GM19238 (cell line): ENCODE measurements at regions not wholly inside any gene's neighbourhood (a gene's known extent, or its start where the extent isn't known, plus 50 kb on each side); places are given as distances from the start of the nearest gene placed in this dataset.

Experiments
- DNase-seq: peaks from one replicate; pipeline ENCODE4 v3.0.0; 2011; ENCODE audit warnings: low spot score; ENCODE audit not compliant: insufficient read length

DNA sequence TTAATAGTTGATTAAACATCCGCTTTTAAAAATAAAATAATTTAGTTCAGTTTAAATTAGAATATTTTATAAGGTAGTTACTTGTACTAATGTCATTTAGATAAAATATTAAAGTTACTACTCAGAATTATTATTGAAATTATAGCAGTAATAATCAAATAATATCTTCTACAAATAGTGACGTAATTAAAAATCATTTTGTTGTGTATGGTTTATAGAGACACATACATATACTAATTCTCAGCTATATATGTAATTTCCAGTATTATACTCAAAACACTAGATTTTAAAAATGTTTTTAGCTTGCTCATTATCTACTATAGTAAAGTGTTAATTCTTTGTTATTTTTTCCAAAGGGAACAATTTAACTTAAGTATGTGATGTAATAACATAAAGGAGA, 435.2 kb upstream of the MANEA start:
- DNase-seq = no peak

DNA sequence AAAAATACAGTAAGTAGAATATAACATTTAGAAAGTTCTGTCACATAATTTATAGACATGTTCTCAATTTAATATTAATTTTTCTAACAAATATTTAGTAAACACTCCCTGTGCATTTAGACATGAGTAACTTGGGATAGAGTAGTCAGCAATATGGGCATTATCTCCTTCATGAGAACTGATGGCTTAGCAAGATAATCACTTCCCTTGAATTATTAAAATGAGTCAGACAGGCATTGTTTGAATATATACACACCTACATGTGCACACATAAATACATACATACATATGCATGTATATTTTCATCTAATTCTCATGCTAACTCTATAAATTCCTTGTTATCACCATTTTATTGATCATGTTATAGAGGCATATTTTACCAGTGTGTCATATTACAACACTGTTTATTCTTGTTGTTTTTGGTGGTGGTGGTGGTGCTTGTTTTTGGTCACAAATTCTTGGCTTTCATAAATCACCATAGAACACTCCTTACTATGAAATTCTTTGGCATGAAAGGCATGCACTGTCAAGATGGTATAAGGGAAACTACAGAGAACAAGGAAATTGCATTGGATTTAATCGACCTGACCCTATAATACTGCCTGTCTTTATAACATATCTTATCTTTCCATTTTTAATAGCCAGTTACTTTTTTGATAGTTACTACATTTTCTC, 434.5 kb upstream of the MANEA start:
- DNase-seq = no peak

DNA sequence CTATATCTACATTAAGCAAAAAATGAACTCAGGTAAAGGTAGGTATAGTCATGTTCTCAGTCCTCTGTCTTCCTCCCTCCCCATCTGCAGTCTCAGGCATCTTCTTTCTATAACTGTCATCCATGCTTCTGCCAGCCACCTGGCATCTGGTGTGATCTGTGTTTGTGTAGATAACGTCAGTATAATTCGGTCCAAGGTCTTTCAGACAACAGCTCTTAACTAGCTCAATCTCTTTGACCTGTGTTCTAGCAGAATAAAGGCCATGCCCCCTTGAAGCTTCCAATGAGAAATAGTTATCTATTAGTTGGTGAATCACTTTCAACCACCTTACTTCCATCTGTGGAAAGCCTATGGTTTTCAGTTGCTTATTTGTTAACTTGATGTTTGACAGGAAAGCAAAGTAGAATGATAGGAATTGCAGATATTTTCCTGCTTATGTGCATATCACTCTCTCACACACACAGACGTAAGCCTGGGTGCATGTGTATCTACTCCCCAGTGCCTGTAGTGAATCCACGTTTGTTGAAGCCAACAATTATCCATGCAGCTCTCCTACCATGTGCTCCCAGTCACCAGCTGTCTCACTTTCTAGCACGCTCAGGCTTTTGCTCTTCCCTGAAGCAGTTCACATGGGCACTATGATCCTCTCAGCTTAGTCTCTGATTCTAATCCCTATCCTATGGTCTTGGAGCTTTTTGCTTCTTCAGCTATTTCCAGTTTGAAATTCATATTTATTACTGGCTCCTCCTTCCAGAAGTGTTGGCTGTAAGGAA, 433.7 kb upstream of the MANEA start:
- no peak for DNase-seq

DNA sequence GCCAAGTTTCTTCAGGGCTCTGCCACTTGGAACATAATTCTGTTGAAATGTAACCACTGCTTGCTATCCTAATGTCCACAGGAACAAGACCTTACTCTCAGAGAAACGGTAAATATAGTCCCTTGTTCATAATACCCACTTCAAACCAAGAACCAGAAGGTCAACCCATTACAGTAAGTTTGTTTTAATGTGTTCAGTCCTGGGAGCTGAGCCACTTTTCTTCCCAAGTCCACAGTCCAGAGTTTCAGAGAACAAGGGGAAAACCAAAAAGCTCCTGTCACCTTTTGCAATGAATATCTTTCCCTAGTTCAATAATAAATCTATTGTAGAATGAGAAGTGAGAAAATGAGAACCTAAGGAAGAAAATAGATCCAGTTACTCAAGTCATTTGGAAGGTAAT, 431.9 kb upstream of the MANEA start:
- no peak for DNase-seq

GRCh38 chr6:95159557-95159956, 417.8 kb upstream of the MANEA start:
- DNase-seq = no peak

DNA sequence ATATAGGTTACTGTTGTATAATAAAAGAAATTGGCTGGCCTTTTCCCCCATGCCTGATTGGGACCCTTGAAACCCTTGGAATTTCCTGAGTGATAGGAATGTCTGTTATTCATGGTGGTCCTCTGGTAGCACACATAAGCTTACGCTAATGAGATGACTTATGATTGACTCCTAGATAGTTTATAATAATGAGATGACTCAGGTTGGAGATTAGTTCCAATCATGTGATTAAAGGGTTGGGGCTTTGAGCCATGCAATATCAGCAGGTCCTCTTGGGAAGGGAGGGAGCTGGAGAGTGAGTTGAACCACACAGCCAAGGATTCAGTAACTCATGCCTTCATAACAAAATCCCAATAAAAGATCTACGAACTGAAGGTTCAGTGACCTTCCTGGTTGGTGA, 407.6 kb upstream of the MANEA start:
- no peak for DNase-seq

- no peak for DNase-seq
Observed at GRCh38 chr6:95175927-95176675, 401.2 kb upstream of the MANEA start.

DNA sequence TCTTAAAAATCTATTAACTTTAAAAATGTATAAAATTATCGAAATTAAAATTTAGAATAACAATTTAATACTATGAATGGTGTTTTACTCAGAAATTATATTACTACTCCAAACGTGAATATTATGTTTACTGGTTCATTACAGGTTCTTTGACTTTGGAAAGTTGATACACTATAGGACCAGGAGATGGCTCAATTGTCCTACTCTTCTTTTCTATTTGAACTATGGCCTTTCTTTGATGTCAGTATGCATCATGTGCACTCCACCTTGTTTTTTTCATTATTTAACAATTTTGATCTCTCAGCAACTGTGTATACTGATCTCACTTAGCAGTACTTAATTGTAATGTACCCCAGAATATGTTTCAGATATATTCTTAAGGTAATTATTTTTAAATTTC, 391.5 kb upstream of the MANEA start:
- DNase-seq = no peak

DNA sequence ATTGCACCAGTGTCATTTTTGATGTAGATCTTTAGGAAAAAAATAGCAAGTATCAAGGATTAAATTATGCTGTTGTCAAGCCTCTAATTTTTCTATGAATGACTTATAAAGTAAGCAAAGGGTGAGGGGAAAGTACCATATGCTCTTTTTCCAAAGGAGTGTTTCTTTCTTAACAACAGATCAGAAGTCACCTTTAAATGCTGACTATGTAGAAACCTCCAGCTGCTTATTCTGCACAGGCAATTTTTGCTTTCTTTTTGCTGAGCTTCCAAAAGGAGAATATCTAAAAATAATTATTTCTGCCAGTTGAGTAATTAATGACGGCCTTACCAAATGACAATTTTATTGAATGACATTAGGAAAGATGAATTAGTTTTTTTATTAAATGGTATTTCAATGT, 390.6 kb upstream of the MANEA start:
- DNase-seq = no peak

DNA sequence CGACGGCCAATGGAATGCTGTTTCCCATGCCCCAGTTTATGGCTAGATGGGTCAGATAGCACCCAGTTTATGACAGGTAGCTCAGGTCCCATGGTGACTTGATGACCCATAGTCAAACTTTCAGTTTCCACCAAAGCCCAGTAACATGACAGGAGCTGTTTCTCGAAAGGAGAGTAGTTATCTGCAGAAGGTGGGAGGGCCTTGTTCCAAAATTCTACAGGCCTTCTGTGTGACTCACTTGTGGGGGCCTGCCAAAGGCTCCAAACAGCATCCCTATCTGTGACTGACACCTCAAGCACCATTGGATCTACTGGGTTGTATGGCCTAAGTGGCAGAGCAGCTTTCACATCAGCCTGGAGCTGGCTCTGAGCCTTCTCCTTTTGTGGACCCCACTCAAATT, 379.7 kb upstream of the MANEA start:
- no peak for DNase-seq

GRCh38 chr6:95203153-95203754, 374.1 kb upstream of the MANEA start:
- peak; percentile 1 for DNase-seq

- DNase-seq = no peak
Observed at GRCh38 chr6:95204178-95204577, 373.2 kb upstream of the MANEA start.

DNA sequence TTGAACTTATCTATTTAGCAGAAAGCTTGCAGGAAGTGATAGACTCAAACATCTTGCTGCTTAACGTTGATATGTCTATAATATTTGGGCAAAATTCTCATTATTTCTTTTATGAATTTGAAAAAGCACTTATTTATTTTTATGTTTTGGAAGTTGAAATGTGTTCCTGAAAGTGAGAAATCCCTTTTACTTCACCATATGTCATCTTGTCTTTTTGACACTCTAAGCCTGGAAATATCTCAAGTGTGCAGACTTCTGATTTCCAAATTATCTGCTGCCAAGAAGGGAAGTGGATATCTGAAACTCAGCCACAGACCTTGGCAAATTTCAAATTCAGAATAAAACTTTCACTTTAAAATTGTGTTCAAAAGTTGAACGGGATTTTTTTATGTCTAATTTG, 368.7 kb upstream of the MANEA start:
- no peak for DNase-seq

DNA sequence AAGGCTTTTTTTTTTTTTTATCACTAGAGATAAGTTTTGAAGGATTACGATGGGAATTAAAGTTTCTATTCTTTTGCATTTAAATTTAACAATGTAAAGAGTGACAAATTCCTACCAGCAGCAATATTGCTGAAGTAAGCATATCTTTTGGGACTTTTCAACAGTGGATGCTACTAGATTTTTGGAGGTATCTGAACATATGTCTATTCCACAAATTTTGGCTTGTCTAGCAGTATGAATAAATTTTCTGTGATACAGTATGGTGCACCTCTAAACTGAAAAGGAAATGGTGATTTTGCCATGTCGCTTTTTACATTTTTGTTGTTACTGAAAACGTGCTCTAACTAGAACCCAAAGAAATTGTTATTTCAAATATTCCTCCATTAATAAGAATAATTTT, 368.3 kb upstream of the MANEA start:
- DNase-seq = no peak

DNA sequence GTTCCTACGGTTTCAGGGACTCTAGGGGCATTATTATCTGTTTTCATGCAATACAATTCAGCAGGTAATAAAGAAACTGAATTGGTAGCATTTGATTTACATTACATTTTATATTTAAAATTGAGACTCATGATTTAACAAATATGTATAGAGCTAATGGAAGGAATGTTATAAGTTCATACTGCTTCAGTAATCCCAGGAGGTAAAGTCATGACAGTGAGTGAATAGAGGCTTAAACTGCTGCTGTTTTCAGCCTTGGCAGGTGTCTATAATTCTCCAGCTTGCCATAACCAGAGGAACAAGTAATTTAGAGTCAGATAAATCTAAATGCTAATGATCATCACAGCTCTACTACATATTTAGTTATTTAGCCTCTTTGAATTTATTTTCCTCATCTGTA, 360.8 kb upstream of the MANEA start:
- no peak for DNase-seq

- DNase-seq = no peak
Observed at GRCh38 chr6:95227351-95227750, 350.0 kb upstream of the MANEA start.

- no peak for DNase-seq
Observed at GRCh38 chr6:95228636-95229035, 348.7 kb upstream of the MANEA start.

DNA sequence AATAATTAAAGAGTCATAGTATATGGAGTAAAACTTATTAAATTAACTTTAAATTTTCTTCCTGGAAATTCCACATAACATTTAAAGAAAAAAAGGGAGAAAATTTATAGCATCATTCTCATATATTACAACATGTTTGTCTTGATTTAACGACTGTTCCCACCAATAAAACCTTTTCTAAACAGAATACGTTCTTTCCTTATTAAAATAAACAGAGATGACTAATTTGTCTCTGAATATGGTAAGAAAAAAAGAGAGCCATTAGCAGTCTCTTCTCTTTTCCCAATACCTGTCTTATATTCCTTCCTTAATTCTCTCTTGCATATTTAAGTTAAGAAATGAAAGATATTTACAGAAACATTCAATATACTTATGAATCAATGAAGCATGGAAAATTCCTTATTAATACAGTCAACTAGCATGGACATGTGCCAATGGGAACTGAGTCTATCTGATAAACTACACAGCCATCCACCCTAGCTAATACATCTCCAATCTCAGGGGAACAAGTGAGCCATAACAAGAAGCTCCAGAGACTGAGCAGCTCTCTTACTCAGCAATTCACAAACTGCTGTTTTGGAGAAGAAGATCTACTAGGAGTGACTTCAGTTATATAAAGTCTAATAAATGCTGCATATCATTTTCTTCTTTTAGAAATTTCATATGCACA, 347.1 kb upstream of the MANEA start:
- no peak for DNase-seq

DNA sequence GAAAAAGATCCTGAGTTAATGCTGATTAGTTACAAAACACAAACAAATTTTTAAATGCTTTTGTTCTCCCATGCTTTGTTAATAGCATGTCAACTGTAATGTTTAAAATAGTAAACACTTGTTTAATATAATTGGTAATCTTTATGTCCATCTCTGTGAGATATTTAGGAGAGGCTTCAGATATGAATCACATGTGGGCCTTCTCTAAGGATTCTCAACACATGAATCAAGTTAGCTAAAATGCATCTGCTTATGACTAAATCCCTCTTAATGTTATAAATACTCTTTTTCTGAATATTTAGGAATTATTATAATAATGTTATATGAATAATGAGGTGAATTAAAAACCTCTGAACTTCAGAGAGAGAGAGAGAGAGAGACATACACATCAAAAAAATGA, 345.9 kb upstream of the MANEA start:
- DNase-seq = no peak

DNA sequence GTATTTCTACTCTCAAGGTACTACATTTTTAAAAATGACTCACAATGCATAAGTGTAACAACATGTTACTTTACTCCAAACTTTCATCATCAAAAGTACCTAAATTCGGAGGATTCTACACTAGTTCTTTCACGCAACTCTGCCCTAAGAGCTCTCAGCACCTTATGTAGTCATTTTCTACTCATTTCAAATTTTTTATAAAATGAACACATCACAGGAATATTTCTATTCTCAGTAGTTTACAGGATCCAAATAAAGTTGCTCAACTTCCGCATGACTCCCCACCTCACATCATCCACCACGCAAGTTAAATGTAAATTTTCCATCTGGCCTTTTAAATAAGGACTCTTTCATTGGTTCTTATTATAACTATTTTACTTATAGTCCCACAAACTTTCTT, 344.9 kb upstream of the MANEA start:
- DNase-seq = no peak

DNA sequence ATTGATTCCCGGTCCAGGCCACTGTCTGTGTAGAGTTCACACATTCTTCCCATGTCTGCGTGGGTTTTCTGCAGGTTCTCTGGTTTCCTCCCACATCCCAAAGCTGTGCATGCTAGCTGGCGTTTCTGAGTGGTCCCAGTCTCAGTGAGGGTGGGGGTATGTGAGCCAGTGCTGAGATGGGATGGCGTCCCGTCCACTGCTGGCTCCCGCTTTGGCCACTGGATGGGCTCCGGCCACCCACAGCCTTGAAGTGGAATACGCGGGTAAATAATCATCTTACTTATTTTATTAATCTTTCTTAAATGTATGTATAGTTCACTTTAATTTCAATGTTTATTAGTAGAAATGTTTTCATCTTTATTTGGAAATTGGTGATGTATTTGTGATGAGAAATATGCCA, 343.5 kb upstream of the MANEA start:
- no peak for DNase-seq

DNA sequence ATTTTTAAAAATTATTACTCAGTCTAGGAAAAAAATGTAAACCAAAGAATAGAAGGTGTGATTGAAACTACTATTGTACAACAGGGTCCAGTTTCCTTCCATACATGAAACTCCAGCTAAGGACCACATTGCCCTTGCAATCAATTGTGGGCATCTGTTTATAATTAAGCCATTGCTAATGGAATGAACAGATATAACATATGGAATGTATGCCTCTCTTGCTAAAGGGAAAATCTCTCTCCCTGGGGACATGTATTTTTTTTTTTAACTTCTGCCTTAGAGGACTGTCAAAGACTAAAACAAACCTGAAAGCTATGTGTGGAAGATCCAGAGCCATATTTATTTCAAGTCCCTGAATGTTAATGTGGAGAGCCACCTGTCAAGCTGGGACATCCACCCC, 336.8 kb upstream of the MANEA start:
- DNase-seq = no peak
